H9 (cell line): ENCODE measurements at regions not wholly inside any gene's neighbourhood (a gene's known extent, or its start where the extent isn't known, plus 50 kb on each side); places are given as distances from the start of the nearest gene placed in this dataset.

Experiments
- DNase-seq: peaks from one replicate; pipeline ENCODE4 v3.0.0-alpha.2; 2017
- H2AFZ ChIP-seq: one replicate; pipeline ENCODE4 v1.6.1; 2013; ENCODE audit warnings: mild to moderate bottlenecking, low read length, control low read depth, moderate library complexity
- H2AK5ac ChIP-seq: 2 replicates; pipeline ENCODE4 v1.6.1; 2013; ENCODE audit warnings: low read length, control low read depth, mixed read lengths; ENCODE audit not compliant: insufficient read length
- H2BK120ac ChIP-seq: one replicate; pipeline ENCODE4 v1.6.1; 2013; ENCODE audit warnings: low read depth, mild to moderate bottlenecking, low read length, control low read depth, inconsistent platforms; ENCODE audit not compliant: poor library complexity, severe bottlenecking
- H2BK12ac ChIP-seq: 2 replicates; pipeline ENCODE4 v1.6.1; 2013; ENCODE audit warnings: low read length, control low read depth, mixed read lengths, low read depth; ENCODE audit not compliant: insufficient read length
- H2BK15ac ChIP-seq: 2 replicates; pipeline ENCODE4 v1.6.1; 2013; ENCODE audit warnings: low read depth, low read length, control low read depth
- H2BK20ac ChIP-seq: one replicate; pipeline ENCODE4 v1.6.1; 2013; ENCODE audit warnings: low read depth, mild to moderate bottlenecking, low read length, control low read depth, inconsistent platforms; ENCODE audit not compliant: poor library complexity, severe bottlenecking
- H2BK5ac ChIP-seq: 2 replicates; pipeline ENCODE4 v1.6.1; 2013; ENCODE audit warnings: low read length, control low read depth, mixed read lengths; ENCODE audit not compliant: insufficient read length
- H3K14ac ChIP-seq: 2 replicates; pipeline ENCODE4 v1.6.1; 2013; ENCODE audit warnings: low read length, control low read depth; ENCODE audit not compliant: insufficient read depth
- H3K18ac ChIP-seq: 2 replicates; pipeline ENCODE4 v1.6.1; 2013; ENCODE audit warnings: low read depth, mild to moderate bottlenecking, mixed read lengths, low read length, control low read depth; ENCODE audit not compliant: insufficient read length
- H3K23ac ChIP-seq: 2 replicates; pipeline ENCODE4 v1.6.1; 2013; ENCODE audit warnings: low read length, control low read depth, mixed read lengths, low read depth; ENCODE audit not compliant: insufficient read length
- H3K23me2 ChIP-seq: 2 replicates; pipeline ENCODE4 v1.6.1; 2013; ENCODE audit warnings: low read depth, mild to moderate bottlenecking, mixed read lengths, low read length, control low read depth; ENCODE audit not compliant: insufficient read length, poor library complexity, severe bottlenecking
- H3K27ac ChIP-seq: 2 replicates; pipeline ENCODE4 v1.5.1; 2013; ENCODE audit warnings: low read length, control low read depth, mixed read lengths, low read depth; ENCODE audit not compliant: insufficient read length
- H3K27me3 ChIP-seq: 2 replicates; pipeline ENCODE4 v1.6.1; 2013; ENCODE audit warnings: low read length, control low read depth, inconsistent platforms; ENCODE audit not compliant: insufficient read depth
- H3K4ac ChIP-seq: 2 replicates; pipeline ENCODE4 v1.6.1; 2013; ENCODE audit warnings: low read depth, mild to moderate bottlenecking, control low read depth, inconsistent platforms, low read length, moderate library complexity
- H3K4me1 ChIP-seq: 2 replicates; pipeline ENCODE4 v1.6.1; 2013; ENCODE audit warnings: low read length, control low read depth, inconsistent platforms; ENCODE audit not compliant: insufficient read depth
- H3K4me2 ChIP-seq: 2 replicates; pipeline ENCODE4 v1.6.1; 2013; ENCODE audit warnings: low read length, control low read depth, mixed read lengths; ENCODE audit not compliant: insufficient read length, insufficient read depth
- H3K56ac ChIP-seq: 2 replicates; pipeline ENCODE4 v1.6.1; 2013; ENCODE audit warnings: low read depth, mild to moderate bottlenecking, mixed read lengths, low read length, control low read depth; ENCODE audit not compliant: insufficient read length
- H3K79me1 ChIP-seq: 2 replicates; pipeline ENCODE4 v1.6.1; 2013; ENCODE audit warnings: low read depth, mild to moderate bottlenecking, moderate library complexity, low read length, control low read depth, inconsistent platforms; ENCODE audit not compliant: insufficient read depth, poor library complexity, severe bottlenecking
- H3K79me2 ChIP-seq: 2 replicates; pipeline ENCODE4 v1.6.1; 2013; ENCODE audit warnings: low read length, control low read depth, inconsistent platforms; ENCODE audit not compliant: insufficient read depth
- H3K9ac ChIP-seq: 2 replicates; pipeline ENCODE4 v1.6.1; 2013; ENCODE audit warnings: low read length, control low read depth, mixed read lengths; ENCODE audit not compliant: insufficient read length; ENCODE audit errors: extremely low read depth
- H3K9me3 ChIP-seq: one replicate; pipeline ENCODE4 v1.6.1; 2013; ENCODE audit warnings: low read depth, low read length, inconsistent platforms; ENCODE audit not compliant: control insufficient read depth
- H3T11ph ChIP-seq: one replicate; pipeline ENCODE4 v1.6.1; 2013; ENCODE audit warnings: mild to moderate bottlenecking, low read length, control low read depth, inconsistent platforms
- H4K20me1 ChIP-seq: one replicate; pipeline ENCODE4 v1.6.1; 2013; ENCODE audit not compliant: control insufficient read depth, insufficient read length, insufficient read depth
- H4K5ac ChIP-seq: 2 replicates; pipeline ENCODE4 v1.6.1; 2013; ENCODE audit warnings: low read depth, mild to moderate bottlenecking, mixed read lengths, low read length, control low read depth; ENCODE audit not compliant: insufficient read length
- H4K8ac ChIP-seq: replicated peaks from 2 replicates; pipeline ENCODE4 v1.6.1; 2013; ENCODE audit warnings: low read length, control low read depth, mixed read lengths, low read depth; ENCODE audit not compliant: insufficient read length
- H4K91ac ChIP-seq: 2 replicates; pipeline ENCODE4 v1.6.1; 2013; ENCODE audit warnings: low read depth, mild to moderate bottlenecking, moderate library complexity, mixed read lengths, low read length, control low read depth; ENCODE audit not compliant: insufficient read length
- H3K27ac Mint-ChIP-seq, 3 experiments: 2 replicates in 2 of 3; 3 replicates in 1 of 3; pipeline ENCODE4 v1.8.0; 2020 to 2021; ENCODE audit warnings: mixed read lengths in 3 of 3, mild to moderate bottlenecking in 1 of 3, moderate library complexity in 1 of 3
- H3K27me3 Mint-ChIP-seq: 2 replicates; pipeline ENCODE4 v1.8.0; 2021; ENCODE audit warnings: low read depth, mild to moderate bottlenecking, moderate library complexity, mixed read lengths
- H3K36me3 Mint-ChIP-seq, 3 experiments: 2 replicates in 2 of 3; 3 replicates in 1 of 3; pipeline ENCODE4 v1.8.0; 2020 to 2021; ENCODE audit warnings: low read depth in 3 of 3, mixed read lengths in 3 of 3; ENCODE audit not compliant: insufficient read depth in 1 of 3
- H3K4me1 Mint-ChIP-seq, 2 experiments: 2 replicates each; pipeline ENCODE4 v1.8.0; 2020; ENCODE audit warnings: mixed read lengths in 2 of 2
- H3K4me3 Mint-ChIP-seq, 2 experiments: 2 replicates in 1 of 2; 3 replicates in 1 of 2; pipeline ENCODE4 v1.8.0; 2020 to 2021; ENCODE audit warnings: mild to moderate bottlenecking in 2 of 2, mixed read lengths in 2 of 2, moderate library complexity in 1 of 2
- H3K9me3 Mint-ChIP-seq, 2 experiments: 2 replicates in 1 of 2; 3 replicates in 1 of 2; pipeline ENCODE4 v1.8.0; 2020; ENCODE audit warnings: mild to moderate bottlenecking in 2 of 2, mixed read lengths in 2 of 2, moderate library complexity in 1 of 2
- WGBS: extraction: QIAGEN DNeasy Blood & Tissue Kit; methylation state at CpG from one replicate; pipeline ENCODE4 v1.1.7; 2013; ENCODE audit warnings: missing lambda C conversion rate, low lambda C conversion rate, mixed read lengths; ENCODE audit not compliant: insufficient read length; ENCODE audit errors: extremely low coverage; 5-methylcytosine and 5-hydroxymethylcytosine counted together
- TF ChIP-seq, protein P1 (sequence below): fragments of 200-600 bp; sonication (generic); conservative IDR thresholded peaks from 3 replicates; pipeline ENCODE4 v1.8.0; 2021; ENCODE audit warnings: antibody characterized with exemption, mild to moderate bottlenecking

DNA sequence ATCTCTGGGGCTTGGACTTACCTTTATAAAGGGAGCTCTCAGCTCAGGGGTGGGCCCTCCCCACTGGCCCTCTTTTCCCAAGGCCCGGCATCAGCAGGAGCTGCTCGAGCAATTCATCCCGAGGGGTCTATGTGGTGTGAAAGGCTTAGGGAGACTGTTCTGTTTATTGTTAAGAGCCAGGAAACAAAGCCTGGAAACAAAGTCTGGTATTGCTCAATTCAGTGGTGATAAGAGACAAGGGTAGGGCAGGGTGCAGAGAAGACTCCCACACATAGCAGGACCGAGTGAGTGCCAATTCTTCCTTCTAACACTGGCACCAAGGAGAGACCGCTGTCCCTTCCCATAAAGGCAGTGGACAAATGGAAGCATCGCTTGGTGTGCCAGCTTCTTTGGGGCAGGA lies 750.7 kb downstream of the KCNJ18 start:
- no peak overlapping the region for H4K8ac ChIP-seq
- peaks cover 2% of the 10 kb centered on the region; the same call in 1 of the 2 replicates for H3K27me3 Mint-ChIP-seq
- H2AK5ac ChIP-seq, result no peak overlapping the region
- H3K14ac ChIP-seq, result no peak overlapping the region
- no peaks in the 10 kb centered on the region for H3K23me2 ChIP-seq
- H3K36me3 Mint-ChIP-seq, result peaks cover 11 to 31% (median 12%) of the 10 kb centered on the region in 3 experiments
- no peak overlapping the region for H2BK5ac ChIP-seq
- H3T11ph ChIP-seq, result no peak overlapping the region
- H3K9me3 ChIP-seq, result peaks cover 83% of the 10 kb centered on the region
- H3K79me1 ChIP-seq, result no peaks in the 10 kb centered on the region
- H4K91ac ChIP-seq, result no peak overlapping the region
- H3K27ac ChIP-seq, result no peak overlapping the region
- no peak overlapping the region for H2BK15ac ChIP-seq
- no peak overlapping the region for H3K4ac ChIP-seq
- H3K9ac ChIP-seq, result no peak overlapping the region
- H3K4me3 Mint-ChIP-seq, result no peak overlapping the region
- TF ChIP-seq, protein P1, sequence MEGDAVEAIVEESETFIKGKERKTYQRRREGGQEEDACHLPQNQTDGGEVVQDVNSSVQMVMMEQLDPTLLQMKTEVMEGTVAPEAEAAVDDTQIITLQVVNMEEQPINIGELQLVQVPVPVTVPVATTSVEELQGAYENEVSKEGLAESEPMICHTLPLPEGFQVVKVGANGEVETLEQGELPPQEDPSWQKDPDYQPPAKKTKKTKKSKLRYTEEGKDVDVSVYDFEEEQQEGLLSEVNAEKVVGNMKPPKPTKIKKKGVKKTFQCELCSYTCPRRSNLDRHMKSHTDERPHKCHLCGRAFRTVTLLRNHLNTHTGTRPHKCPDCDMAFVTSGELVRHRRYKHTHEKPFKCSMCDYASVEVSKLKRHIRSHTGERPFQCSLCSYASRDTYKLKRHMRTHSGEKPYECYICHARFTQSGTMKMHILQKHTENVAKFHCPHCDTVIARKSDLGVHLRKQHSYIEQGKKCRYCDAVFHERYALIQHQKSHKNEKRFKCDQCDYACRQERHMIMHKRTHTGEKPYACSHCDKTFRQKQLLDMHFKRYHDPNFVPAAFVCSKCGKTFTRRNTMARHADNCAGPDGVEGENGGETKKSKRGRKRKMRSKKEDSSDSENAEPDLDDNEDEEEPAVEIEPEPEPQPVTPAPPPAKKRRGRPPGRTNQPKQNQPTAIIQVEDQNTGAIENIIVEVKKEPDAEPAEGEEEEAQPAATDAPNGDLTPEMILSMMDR, result no peak
- no peak overlapping the region for H3K18ac ChIP-seq
- no peak overlapping the region for H4K5ac ChIP-seq
- no peaks in the 10 kb centered on the region for H3K4me1 Mint-ChIP-seq
- H4K20me1 ChIP-seq, result no peaks in the 10 kb centered on the region
- H3K9me3 Mint-ChIP-seq, result peaks cover 79 to 83% of the 10 kb centered on the region in 2 experiments
- H3K23ac ChIP-seq, result no peak overlapping the region
- H3K27ac Mint-ChIP-seq, result no peak overlapping the region
- no peak overlapping the region for H2BK120ac ChIP-seq
- no peak overlapping the region for H2BK12ac ChIP-seq
- no peak overlapping the region for H3K56ac ChIP-seq
- H3K4me2 ChIP-seq, result no peak overlapping the region
- no peak for DNase-seq
- H3K4me1 ChIP-seq, result no peaks in the 10 kb centered on the region
- WGBS, result no CpG with 5 or more reads among the region's 6 CpGs
- H3K27me3 ChIP-seq, result no peaks in the 10 kb centered on the region
- no peak overlapping the region for H2AFZ ChIP-seq
- H2BK20ac ChIP-seq, result no peak overlapping the region
- no peaks in the 10 kb centered on the region for H3K79me2 ChIP-seq
